GM13976 (cell line): ENCODE measurements at regions not wholly inside any gene's neighbourhood (a gene's known extent, or its start where the extent isn't known, plus 50 kb on each side); places are given as distances from the start of the nearest gene placed in this dataset.

ENCODE experiments used
- DNase-seq: peaks from one replicate; pipeline ENCODE4 v3.0.0; 2012; ENCODE audit warnings: low spot score
- CTCF ChIP-seq: IDR thresholded peaks from 2 replicates; pipeline ENCODE4 v1.5.1; 2012; ENCODE audit warnings: borderline replicate concordance, mild to moderate bottlenecking; ENCODE audit not compliant: insufficient read depth; ENCODE audit errors: extremely low read depth, missing control alignments, control extremely low read depth
- in situ Hi-C: fragments of 300-500 bp; cut with MboI; formaldehyde crosslinking; loops from one replicate; pipeline ENCODE4 v1.12.0; 2022; ENCODE audit warnings: low sequenced_read_pairs, mixed read lengths, inconsistent platforms; ENCODE audit not compliant: unreplicated experiment

- no peak for TF ChIP-seq CTCF
- in situ Hi-C loops, result no loop called here
- no peak for DNase-seq
Observed at GRCh38 chr7:80278737-80279136, 144.1 kb downstream of the GNAI1 start.

GRCh38 chr7:80277434-80278427 lies 143.1 kb downstream of the GNAI1 start:
- no peak for DNase-seq
- TF ChIP-seq CTCF, result no peak
- in situ Hi-C loops, result no loop called here
